Erythroblast (primary cell): ENCODE measurements at regions not wholly inside any gene's neighbourhood (a gene's known extent, or its start where the extent isn't known, plus 50 kb on each side); places are given as distances from the start of the nearest gene placed in this dataset.

Experiments used
- GATA1 ChIP-seq: IDR thresholded peaks from 2 replicates; pipeline ENCODE4 v1.6.1; 2011; ENCODE audit warnings: low read depth, mild to moderate bottlenecking, control low read depth, low read length, moderate library complexity
- POLR2A ChIP-seq: IDR thresholded peaks from 2 replicates; pipeline ENCODE4 v1.6.1; 2011; ENCODE audit warnings: mild to moderate bottlenecking, low read length

DNA sequence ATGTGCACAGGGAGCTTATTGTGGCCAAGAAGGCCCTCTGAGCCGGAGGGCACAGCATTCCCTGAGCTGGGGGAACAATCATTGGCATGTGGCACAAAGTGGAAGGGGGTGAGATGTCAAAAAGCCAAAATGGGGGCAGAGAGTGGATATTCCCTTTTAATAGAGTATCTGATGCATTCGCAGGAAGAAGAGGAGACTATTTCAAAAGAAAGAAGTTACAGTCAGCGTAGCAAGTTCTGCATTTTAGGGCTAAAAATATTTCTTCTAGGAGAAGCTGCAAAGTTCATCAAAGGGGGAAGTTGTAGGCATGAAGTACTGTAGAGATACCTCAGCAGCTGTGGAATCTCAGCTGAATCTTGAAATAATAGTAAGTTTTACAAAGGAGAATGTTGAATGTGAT is 136.0 kb upstream of the WDR11 start:
- TF ChIP-seq POLR2A (no peak), GATA1 (no peak)
